Progenitor cell of endocrine pancreas (in vitro differentiated cells): ENCODE measurements at regions not wholly inside any gene's neighbourhood (a gene's known extent, or its start where the extent isn't known, plus 50 kb on each side); places are given as distances from the start of the nearest gene placed in this dataset.
"Not testable (repeated sequence)": the region's sequence is repeated elsewhere in the genome, so short reads cannot be mapped to it uniquely, and the experiment has no call there.

Source experiments
- DNase-seq: peaks from one replicate; pipeline ENCODE4 v3.0.0; 2021; ENCODE audit warnings: low spot score; ENCODE audit not compliant: unreplicated experiment
- H3K27ac Mint-ChIP-seq: 2 replicates; pipeline ENCODE4 v1.8.0; 2021; ENCODE audit warnings: mild to moderate bottlenecking, moderate library complexity, mixed read lengths
- H3K27me3 Mint-ChIP-seq: 2 replicates; pipeline ENCODE4 v1.8.0; 2021; ENCODE audit warnings: mixed read lengths
- H3K36me3 Mint-ChIP-seq: 2 replicates; pipeline ENCODE4 v1.8.0; 2022; ENCODE audit warnings: mixed read lengths; ENCODE audit not compliant: insufficient read depth
- H3K4me1 Mint-ChIP-seq: 2 replicates; pipeline ENCODE4 v1.8.0; 2021; ENCODE audit warnings: low read depth, mixed read lengths
- H3K4me3 Mint-ChIP-seq: 2 replicates; pipeline ENCODE4 v1.8.0; 2021; ENCODE audit warnings: low read depth, mild to moderate bottlenecking, moderate library complexity, mixed read lengths
- H3K9me3 Mint-ChIP-seq: 2 replicates; pipeline ENCODE4 v1.8.0; 2021; ENCODE audit warnings: low read depth, mixed read lengths
- CTCF ChIP-seq: fragments of 200-600 bp; sonication (generic); IDR thresholded peaks from one replicate; pipeline ENCODE4 v1.5.0; 2021; ENCODE audit warnings: antibody characterized with exemption, mild to moderate bottlenecking; ENCODE audit not compliant: unreplicated experiment

GRCh38 chrX:143298663-143299241 lies 218.5 kb downstream of the SPANXN3 start:
- DNase-seq = no peak
- Mint-ChIP-seq H3K4me1 (peaks cover 12% of the 10 kb centered on the region), H3K9me3 (peaks cover 24% of the 10 kb centered on the region), H3K27me3 (no peaks in the 10 kb centered on the region), H3K4me3 (no peak overlapping the region), H3K36me3 (peaks cover 3% of the 10 kb centered on the region), H3K27ac (no peak overlapping the region)
- no peak for TF ChIP-seq CTCF

DNA sequence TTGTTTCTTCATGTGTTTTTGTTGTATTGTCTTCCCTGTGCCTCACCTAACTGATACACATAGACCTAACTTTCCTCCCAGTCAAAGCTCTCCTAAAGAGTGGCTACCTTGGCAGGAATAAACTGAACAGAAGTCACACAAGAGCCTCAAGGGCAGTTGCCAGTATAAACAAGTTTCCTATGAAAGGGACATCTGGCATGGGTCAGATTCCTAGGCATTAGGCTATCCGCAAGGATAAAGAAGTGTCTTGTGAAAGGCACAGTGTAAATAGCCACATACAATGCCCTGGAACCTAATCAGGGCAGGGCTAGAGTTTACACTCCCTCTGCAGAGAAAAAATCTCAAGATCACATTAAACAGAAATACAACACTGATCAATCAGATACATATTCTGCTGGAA lies 220.8 kb downstream of the SPANXN3 start:
- H3K4me3 Mint-ChIP-seq = no peak overlapping the region
- peaks cover 3% of the 10 kb centered on the region for H3K36me3 Mint-ChIP-seq
- no peak for TF ChIP-seq CTCF
- DNase-seq = no peak
- peaks cover 20% of the 10 kb centered on the region for H3K9me3 Mint-ChIP-seq
- no peaks in the 10 kb centered on the region for H3K27me3 Mint-ChIP-seq
- H3K4me1 Mint-ChIP-seq = peaks cover 12% of the 10 kb centered on the region
- peak overlapping the region; percentile 88 for H3K27ac Mint-ChIP-seq

GRCh38 chrX:143287236-143287635 lies 230.0 kb downstream of the SPANXN3 start:
- H3K27ac Mint-ChIP-seq = no peak overlapping the region
- peaks cover 37% of the 10 kb centered on the region for H3K9me3 Mint-ChIP-seq
- H3K4me1 Mint-ChIP-seq = peaks cover 26% of the 10 kb centered on the region
- no peak overlapping the region for H3K4me3 Mint-ChIP-seq
- H3K27me3 Mint-ChIP-seq = no peaks in the 10 kb centered on the region
- H3K36me3 Mint-ChIP-seq = no peaks in the 10 kb centered on the region
- TF ChIP-seq CTCF = no peak
- no peak for DNase-seq

DNA sequence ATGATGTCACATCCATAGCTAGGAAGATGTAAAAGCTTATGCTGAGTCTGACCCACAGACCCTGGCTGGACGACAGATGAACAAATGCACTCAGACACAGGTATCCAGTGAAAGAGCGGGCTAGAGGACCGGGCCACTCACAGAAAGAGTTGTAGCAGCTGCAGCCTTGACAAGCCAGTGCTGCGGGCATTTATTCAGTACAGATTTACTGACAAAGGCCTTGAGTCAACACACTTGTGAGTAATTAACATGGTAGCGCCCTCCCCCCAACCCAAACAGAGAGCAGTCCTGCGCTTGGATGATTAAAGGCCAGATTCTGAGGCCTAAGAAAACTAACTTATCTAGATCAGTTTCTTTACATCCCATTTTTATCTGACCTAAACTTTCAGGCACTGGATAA lies 244.6 kb downstream of the SPANXN4 start:
- no peak for DNase-seq
- no peak overlapping the region for H3K4me3 Mint-ChIP-seq
- peaks cover 32% of the 10 kb centered on the region for H3K9me3 Mint-ChIP-seq

DNA sequence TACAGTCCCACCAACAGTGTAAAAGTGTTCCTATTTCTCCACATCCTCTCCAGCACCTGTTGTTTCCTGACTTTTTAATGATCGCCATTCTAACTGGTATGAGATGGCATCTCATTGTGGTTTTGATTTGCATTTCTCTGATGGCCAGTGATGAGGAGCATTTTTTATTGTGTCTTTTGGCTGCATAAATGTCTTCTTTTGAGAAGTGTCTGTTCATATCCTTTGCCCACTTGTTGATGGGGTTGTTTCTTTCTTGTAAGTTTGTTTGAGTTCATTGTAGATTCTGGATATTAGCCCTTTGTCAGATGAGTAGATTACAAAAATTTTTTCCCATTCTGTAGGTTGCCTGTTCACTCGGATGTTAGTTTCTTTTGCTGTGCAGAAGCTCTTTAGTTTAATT lies 218.9 kb downstream of the SPANXN4 start:
- not testable (repeated sequence) for H3K27ac Mint-ChIP-seq, DNase-seq, H3K4me3 Mint-ChIP-seq, H3K4me1 Mint-ChIP-seq, H3K27me3 Mint-ChIP-seq, H3K36me3 Mint-ChIP-seq
- H3K9me3 Mint-ChIP-seq = peaks cover 41% of the 10 kb centered on the region

More for the DNA sequence above, 244.6 kb downstream of the SPANXN4 start:
- Mint-ChIP-seq H3K27ac (no peak overlapping the region), H3K27me3 (no peaks in the 10 kb centered on the region), H3K36me3 (peaks cover 1% of the 10 kb centered on the region), H3K4me1 (no peaks in the 10 kb centered on the region)
- no peak for TF ChIP-seq CTCF

DNA sequence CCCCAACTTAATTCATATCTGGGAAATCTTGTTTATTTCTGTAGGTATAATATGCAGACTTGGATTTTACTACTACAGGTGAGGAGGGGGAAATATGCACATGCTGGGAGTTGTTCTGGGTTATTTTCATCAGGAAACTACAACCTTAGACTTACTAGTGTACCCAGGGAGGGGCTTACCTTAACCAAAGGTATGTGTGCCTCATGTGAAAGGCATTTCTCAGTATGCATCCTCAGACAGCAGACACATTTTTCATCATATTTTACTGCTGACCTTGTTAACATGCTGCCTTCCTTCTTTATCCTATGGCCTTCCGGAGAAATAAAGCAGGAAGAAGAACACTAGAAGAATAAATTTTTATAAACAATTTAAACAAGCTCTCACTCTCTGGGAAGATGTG lies 214.9 kb downstream of the SPANXN4 start:
- Mint-ChIP-seq H3K4me1 (no peaks in the 10 kb centered on the region), H3K36me3 (peaks cover 2% of the 10 kb centered on the region), H3K27me3 (no peaks in the 10 kb centered on the region), H3K4me3 (no peak overlapping the region), H3K27ac (no peak overlapping the region), H3K9me3 (peaks cover 38% of the 10 kb centered on the region)
- DNase-seq = no peak
- TF ChIP-seq CTCF = no peak
